Embryonic facial prominence (tissue), 1 donor: ENCODE measurements at regions not wholly inside any gene's neighbourhood (a gene's known extent, or its start where the extent isn't known, plus 50 kb on each side); places are given as distances from the start of the nearest gene placed in this dataset.
A peak's percentile ranks its signal among the peaks of the same experiment; 100 is the strongest.
"Not testable (repeated sequence)": the region's sequence is repeated elsewhere in the genome, so short reads cannot be mapped to it uniquely, and the experiment has no call there.

Experiments used
- DNase-seq: peaks from one replicate; pipeline ENCODE4 v3.0.0-alpha.2; 2016; ENCODE audit errors: extremely low spot score

- no peak for DNase-seq
These were observed 580.4 kb upstream of the TBL1XR1 start for GRCh38 chr3:177777699-177778098.

GRCh38 chr3:177778633-177779032, 581.4 kb upstream of the TBL1XR1 start:
- DNase-seq: no peak

GRCh38 chr3:177781686-177782161, 584.4 kb upstream of the TBL1XR1 start:
- DNase-seq: no peak

- DNase-seq: no peak
These were observed 586.1 kb upstream of the TBL1XR1 start for GRCh38 chr3:177783338-177783737.

GRCh38 chr3:177783767-177784166, 586.5 kb upstream of the TBL1XR1 start:
- no peak for DNase-seq

GRCh38 chr3:177787279-177788041, 590.2 kb upstream of the TBL1XR1 start:
- no peak for DNase-seq

- DNase-seq: no peak
These were observed 592.2 kb upstream of the TBL1XR1 start for GRCh38 chr3:177789500-177789899.

GRCh38 chr3:177792311-177793030, 595.2 kb upstream of the TBL1XR1 start:
- no peak for DNase-seq

GRCh38 chr3:177793451-177793850, 596.2 kb upstream of the TBL1XR1 start:
- DNase-seq: no peak

- no peak for DNase-seq
These were observed 597.9 kb upstream of the TBL1XR1 start for GRCh38 chr3:177795216-177795615.

- DNase-seq: no peak
These were observed 598.6 kb upstream of the TBL1XR1 start for GRCh38 chr3:177795859-177796258.

- not testable (repeated sequence) for DNase-seq
These were observed 602.9 kb upstream of the TBL1XR1 start for GRCh38 chr3:177800147-177800546.

GRCh38 chr3:177800561-177800960, 603.3 kb upstream of the TBL1XR1 start:
- DNase-seq: no peak

- DNase-seq: peak; percentile 35
These were observed 605.0 kb upstream of the TBL1XR1 start for GRCh38 chr3:177802151-177802900.

- no peak for DNase-seq
These were observed 606.2 kb upstream of the TBL1XR1 start for GRCh38 chr3:177803500-177803899.

- no peak for DNase-seq
These were observed 606.8 kb upstream of the TBL1XR1 start for GRCh38 chr3:177804032-177804431.

- no peak for DNase-seq
These were observed 607.4 kb upstream of the TBL1XR1 start for GRCh38 chr3:177804646-177805045.

- no peak for DNase-seq
These were observed 610.0 kb upstream of the TBL1XR1 start for GRCh38 chr3:177807150-177807875.

GRCh38 chr3:177808928-177809478, 611.7 kb upstream of the TBL1XR1 start:
- not testable (repeated sequence) for DNase-seq

GRCh38 chr3:177810162-177810623, 612.9 kb upstream of the TBL1XR1 start:
- DNase-seq: no peak

- no peak for DNase-seq
These were observed 613.8 kb upstream of the TBL1XR1 start for GRCh38 chr3:177811112-177811511.
